PC-9 (cell line): ENCODE measurements at regions not wholly inside any gene's neighbourhood (a gene's known extent, or its start where the extent isn't known, plus 50 kb on each side); places are given as distances from the start of the nearest gene placed in this dataset.

Source experiments
- BruUV-seq: library from RNA; stranded (reverse); fragments of 400-500 nt; replicated peaks from 2 replicates; lab custom pipeline; 2021; lab: Mats Ljungman, UMichigan
- CTCF ChIA-PET: fragments of 300-600 bp; sonication (Branson Sonifier 250); formaldehyde crosslinking; loops from one replicate; lab custom pipeline; 2022; ENCODE audit warnings: antibody characterized with exemption; lab: Charles Lee
- POLR2A ChIA-PET: fragments of 300-600 bp; sonication (Branson Sonifier 250); formaldehyde crosslinking; loops from one replicate; lab custom pipeline; 2022; ENCODE audit warnings: antibody characterized with exemption; ENCODE audit not compliant: unreplicated experiment; lab: Charles Lee
- DNase-seq, 2 experiments: peaks; one replicate each; pipeline versions ENCODE4 v3.0.0 to v3.0.0-alpha.2; 2015 to 2022; ENCODE audit warnings: mixed read lengths in 1 of 2
- H2AFZ ChIP-seq: fragments of 200-600 bp; sonication (generic); 2 replicates; pipeline ENCODE4 v1.8.1; 2017; ENCODE audit warnings: antibody characterized with exemption
- H3F3A ChIP-seq: fragments of 200-600 bp; sonication (generic); 2 replicates; pipeline ENCODE4 v1.8.1; 2017; ENCODE audit warnings: antibody characterized with exemption, mild to moderate bottlenecking, low read depth; ENCODE audit not compliant: insufficient read depth
- H3K27ac ChIP-seq: fragments of 200-600 bp; sonication (generic); 2 replicates; pipeline ENCODE4 v1.6.1; 2016; ENCODE audit warnings: mixed run types
- H3K27me3 ChIP-seq: fragments of 200-600 bp; sonication (generic); 2 replicates; pipeline ENCODE4 v1.6.1; 2016; ENCODE audit warnings: low read depth, mixed run types; ENCODE audit not compliant: insufficient read depth
- H3K36me3 ChIP-seq: fragments of 200-600 bp; sonication (generic); 2 replicates; pipeline ENCODE4 v1.6.1; 2016; ENCODE audit warnings: low read depth, mixed run types
- H3K4me1 ChIP-seq: fragments of 200-600 bp; sonication (generic); replicated peaks from 2 replicates; pipeline ENCODE4 v1.6.1; 2016; ENCODE audit warnings: mixed run types; ENCODE audit not compliant: insufficient read depth
- H3K4me2 ChIP-seq: fragments of 200-600 bp; sonication (generic); 2 replicates; pipeline ENCODE4 v1.6.1; 2017; ENCODE audit warnings: mixed run types
- H3K4me3 ChIP-seq: fragments of 200-600 bp; sonication (generic); 2 replicates; pipeline ENCODE4 v1.6.1; 2016; ENCODE audit warnings: mixed run types
- H3K79me2 ChIP-seq: fragments of 200-600 bp; sonication (generic); 2 replicates; pipeline ENCODE4 v1.6.1; 2017; ENCODE audit warnings: low read depth, mixed run types
- H3K9me2 ChIP-seq: fragments of 200-600 bp; sonication (generic); 2 replicates; pipeline ENCODE4 v1.8.1; 2017; ENCODE audit warnings: mild to moderate bottlenecking; ENCODE audit not compliant: insufficient read depth
- H3K9me3 ChIP-seq: fragments of 200-600 bp; sonication (generic); 2 replicates; pipeline ENCODE4 v1.8.1; 2016; ENCODE audit warnings: low read depth; ENCODE audit not compliant: insufficient read depth
- H4K20me1 ChIP-seq: fragments of 200-600 bp; sonication (generic); 2 replicates; pipeline ENCODE4 v1.8.1; 2017; ENCODE audit not compliant: insufficient read depth
- EZH2 ChIP-seq: fragments of 200-600 bp; sonication (generic); IDR thresholded peaks from 2 replicates; pipeline ENCODE4 v1.8.0; 2017; ENCODE audit warnings: antibody characterized with exemption, low read depth
- intact Hi-C: fragments of 100-400 bp; cut with micrococcal nuclease; formaldehyde crosslinking; loops from one replicate; pipeline ENCODE4 v1.10.0; 2022; ENCODE audit not compliant: unreplicated experiment
- TF ChIP-seq, protein P1 (sequence below): fragments of 200-600 bp; sonication (generic); conservative IDR thresholded peaks from 2 replicates; pipeline ENCODE4 v1.6.1; 2017; ENCODE audit warnings: mixed run types, antibody characterized with exemption, mild to moderate bottlenecking, moderate library complexity

DNA sequence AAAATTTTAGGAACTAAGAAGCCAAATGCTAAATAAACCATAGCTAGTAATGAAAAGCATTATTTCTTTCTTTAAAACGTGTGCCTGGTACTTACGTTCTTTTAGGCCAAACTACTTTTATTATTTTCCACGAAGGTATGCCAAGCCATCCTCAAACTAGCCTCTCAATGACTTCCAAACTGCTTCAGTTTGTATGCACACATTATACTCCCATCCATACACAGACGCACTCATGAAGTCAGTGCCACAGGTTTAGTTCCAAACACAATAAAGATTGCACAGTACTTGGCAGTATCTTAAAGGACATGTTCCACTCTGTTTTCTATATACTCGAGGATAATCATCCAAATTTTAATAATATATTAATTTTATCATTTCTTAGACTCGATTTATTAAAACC is 609.2 kb upstream of the ZNF385D start:
- TF ChIP-seq, protein P1, sequence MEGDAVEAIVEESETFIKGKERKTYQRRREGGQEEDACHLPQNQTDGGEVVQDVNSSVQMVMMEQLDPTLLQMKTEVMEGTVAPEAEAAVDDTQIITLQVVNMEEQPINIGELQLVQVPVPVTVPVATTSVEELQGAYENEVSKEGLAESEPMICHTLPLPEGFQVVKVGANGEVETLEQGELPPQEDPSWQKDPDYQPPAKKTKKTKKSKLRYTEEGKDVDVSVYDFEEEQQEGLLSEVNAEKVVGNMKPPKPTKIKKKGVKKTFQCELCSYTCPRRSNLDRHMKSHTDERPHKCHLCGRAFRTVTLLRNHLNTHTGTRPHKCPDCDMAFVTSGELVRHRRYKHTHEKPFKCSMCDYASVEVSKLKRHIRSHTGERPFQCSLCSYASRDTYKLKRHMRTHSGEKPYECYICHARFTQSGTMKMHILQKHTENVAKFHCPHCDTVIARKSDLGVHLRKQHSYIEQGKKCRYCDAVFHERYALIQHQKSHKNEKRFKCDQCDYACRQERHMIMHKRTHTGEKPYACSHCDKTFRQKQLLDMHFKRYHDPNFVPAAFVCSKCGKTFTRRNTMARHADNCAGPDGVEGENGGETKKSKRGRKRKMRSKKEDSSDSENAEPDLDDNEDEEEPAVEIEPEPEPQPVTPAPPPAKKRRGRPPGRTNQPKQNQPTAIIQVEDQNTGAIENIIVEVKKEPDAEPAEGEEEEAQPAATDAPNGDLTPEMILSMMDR, result no peak
- TF ChIP-seq EZH2, result no peak
- Histone ChIP-seq H2AFZ (no peak overlapping the region), H3K4me2 (no peak overlapping the region), H3K4me1 (no peaks in the 10 kb centered on the region), H3K9me2 (no peaks in the 10 kb centered on the region), H3K27ac (no peak overlapping the region), H3F3A (no peaks in the 10 kb centered on the region), H3K27me3 (no peaks in the 10 kb centered on the region), H3K79me2 (no peaks in the 10 kb centered on the region), H3K4me3 (no peak overlapping the region), H3K9me3 (no peaks in the 10 kb centered on the region), H4K20me1 (no peaks in the 10 kb centered on the region), H3K36me3 (no peaks in the 10 kb centered on the region)
- no peak for DNase-seq
- ChIA-PET CTCF (no interaction called here), POLR2A (no interaction called here)
- BruUV-seq, result no TSS peak
- intact Hi-C loops, result no loop called here

DNA sequence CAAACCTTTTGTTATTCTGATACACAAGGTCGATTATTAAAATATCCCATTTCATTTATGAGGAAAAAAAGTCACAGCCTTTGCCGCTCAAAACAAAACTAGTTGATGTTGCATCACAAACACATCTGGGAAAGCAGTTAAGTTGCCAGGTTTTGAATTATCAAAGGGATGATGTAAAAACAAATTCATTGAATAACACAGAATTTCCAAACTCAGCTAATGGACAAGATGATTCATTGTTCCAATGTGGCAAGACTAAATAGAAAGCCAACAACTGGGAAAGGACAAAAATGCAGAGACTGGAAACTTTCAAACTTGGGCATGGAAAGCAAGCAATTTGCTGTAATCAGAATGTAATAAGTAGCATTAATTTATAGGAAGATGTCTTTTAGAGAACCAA is 610.0 kb upstream of the ZNF385D start:
- no peak for DNase-seq
- intact Hi-C loops, result no loop called here
- BruUV-seq, result no TSS peak

DNA sequence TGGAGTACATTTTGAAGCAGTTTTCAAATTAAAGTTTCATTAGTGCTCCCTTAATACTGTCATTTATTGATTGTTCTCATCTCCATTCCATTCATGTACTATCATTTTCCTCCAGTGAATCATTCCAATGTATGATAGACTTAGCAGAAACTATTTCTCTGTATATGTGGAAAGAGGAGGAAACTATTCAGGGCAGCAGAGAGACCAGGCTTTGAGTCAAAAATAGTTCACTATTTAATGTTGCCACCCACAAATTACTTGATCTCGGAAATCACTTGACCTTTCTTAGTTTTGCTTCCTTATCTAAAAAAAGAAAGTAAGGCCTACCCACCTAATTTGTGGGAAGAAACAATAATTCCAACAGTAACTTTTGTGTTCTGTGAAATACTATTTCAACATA is 610.5 kb upstream of the ZNF385D start:
- Histone ChIP-seq H3K27ac (no peak overlapping the region), H3K36me3 (no peaks in the 10 kb centered on the region), H3K27me3 (no peaks in the 10 kb centered on the region), H4K20me1 (no peaks in the 10 kb centered on the region), H3K4me3 (no peak overlapping the region), H3K79me2 (no peaks in the 10 kb centered on the region), H2AFZ (no peak overlapping the region), H3K4me2 (no peak overlapping the region), H3K9me2 (no peaks in the 10 kb centered on the region), H3K4me1 (no peaks in the 10 kb centered on the region), H3K9me3 (no peaks in the 10 kb centered on the region), H3F3A (no peaks in the 10 kb centered on the region)
- CTCF ChIA-PET, result no interaction called here
- TF ChIP-seq, protein P1, result no peak
- no TSS peak for BruUV-seq
- POLR2A ChIA-PET, result no interaction called here
- intact Hi-C loops, result no loop called here
- no peak for DNase-seq

More for the DNA sequence above, 610.0 kb upstream of the ZNF385D start:
- no peak overlapping the region for H2AFZ ChIP-seq
- no peaks in the 10 kb centered on the region for H3K9me2 ChIP-seq
- H3F3A ChIP-seq, result no peaks in the 10 kb centered on the region
- H3K36me3 ChIP-seq, result no peaks in the 10 kb centered on the region
- POLR2A ChIA-PET, result no interaction called here
- TF ChIP-seq, protein P1, result no peak
- TF ChIP-seq EZH2, result no peak
- H3K27me3 ChIP-seq, result no peaks in the 10 kb centered on the region
- no peaks in the 10 kb centered on the region for H3K79me2 ChIP-seq
- CTCF ChIA-PET, result no interaction called here
- H4K20me1 ChIP-seq, result no peaks in the 10 kb centered on the region
- no peak overlapping the region for H3K4me2 ChIP-seq
- H3K4me1 ChIP-seq, result no peaks in the 10 kb centered on the region
- H3K4me3 ChIP-seq, result no peak overlapping the region
- H3K9me3 ChIP-seq, result no peaks in the 10 kb centered on the region
- no peak overlapping the region for H3K27ac ChIP-seq
